ENCODE measurements at regions not wholly inside any gene's neighbourhood (a gene's known extent, or its start where the extent isn't known, plus 50 kb on each side); places are given as distances from the start of the nearest gene placed in this dataset.

- peaks cover 23% of the 10 kb centered on the region for H3K4me1 ChIP-seq (ENCODE audit: control insufficient read depth, insufficient read depth, low read length)
- no peaks in the 10 kb centered on the region for H3K36me3 ChIP-seq (ENCODE audit: control insufficient read depth, insufficient read depth, low read length)
- no peak overlapping the region for H3K4me3 ChIP-seq (ENCODE audit: low read depth, low read length)
- H3K9me3 ChIP-seq (ENCODE audit: control insufficient read depth, insufficient read depth, low read depth, low read length) = no peaks in the 10 kb centered on the region
- H3K27ac ChIP-seq (ENCODE audit: low read depth, low read length) = no peak overlapping the region
- peaks cover under 1% of the 10 kb centered on the region; the same call in 1 of the 2 replicates for H3K27me3 ChIP-seq (ENCODE audit: control insufficient read depth, insufficient read depth, low read length)
- H3K9ac ChIP-seq (ENCODE audit: low read length) = no peak overlapping the region
These were observed 75.8 kb upstream of the SOD3 start for GRCh38 chr4:24719615-24720014.

- peak overlapping the region; percentile 32; the same call in 1 of the 2 replicates for H3K4me3 ChIP-seq (ENCODE audit: low read depth, low read length)
- no peaks in the 10 kb centered on the region for H3K9me3 ChIP-seq (ENCODE audit: control insufficient read depth, insufficient read depth, low read depth, low read length)
- no peaks in the 10 kb centered on the region for H3K36me3 ChIP-seq (ENCODE audit: control insufficient read depth, insufficient read depth, low read length)
- H3K4me1 ChIP-seq (ENCODE audit: control insufficient read depth, insufficient read depth, low read length) = peaks cover 23% of the 10 kb centered on the region
- peak overlapping the region; percentile 12 for H3K9ac ChIP-seq (ENCODE audit: low read length)
- H3K27me3 ChIP-seq (ENCODE audit: control insufficient read depth, insufficient read depth, low read length) = peaks cover 8% of the 10 kb centered on the region; the same call in 1 of the 2 replicates
- H3K27ac ChIP-seq (ENCODE audit: low read depth, low read length) = 0 out of 2 replicates have a peak overlapping the region, but pooled peaks have one; percentile 29
These were observed 74.9 kb upstream of the SOD3 start for GRCh38 chr4:24720436-24720835.

- peaks cover 14% of the 10 kb centered on the region; the same call in 1 of the 2 replicates for H3K27me3 ChIP-seq (ENCODE audit: control insufficient read depth, insufficient read depth, low read length)
- 0 out of 2 replicates have a peak overlapping the region, but pooled peaks have one; percentile 29 for H3K27ac ChIP-seq (ENCODE audit: low read depth, low read length)
- peaks cover 23% of the 10 kb centered on the region for H3K4me1 ChIP-seq (ENCODE audit: control insufficient read depth, insufficient read depth, low read length)
- H3K4me3 ChIP-seq (ENCODE audit: low read depth, low read length) = peak overlapping the region; percentile 32
- no peaks in the 10 kb centered on the region for H3K9me3 ChIP-seq (ENCODE audit: control insufficient read depth, insufficient read depth, low read depth, low read length)
- H3K9ac ChIP-seq (ENCODE audit: low read length) = no peak overlapping the region
- no peaks in the 10 kb centered on the region for H3K36me3 ChIP-seq (ENCODE audit: control insufficient read depth, insufficient read depth, low read length)
These were observed 74.4 kb upstream of the SOD3 start for GRCh38 chr4:24720979-24721378.

GRCh38 chr4:24722026-24722568 is 73.3 kb upstream of the SOD3 start:
- Histone ChIP-seq H3K27ac (ENCODE audit: low read depth, low read length) (no peak overlapping the region), H3K36me3 (ENCODE audit: control insufficient read depth, insufficient read depth, low read length) (no peaks in the 10 kb centered on the region), H3K27me3 (ENCODE audit: control insufficient read depth, insufficient read depth, low read length) (peaks cover 24% of the 10 kb centered on the region; the same call in 1 of the 2 replicates), H3K4me3 (ENCODE audit: low read depth, low read length) (no peak overlapping the region), H3K4me1 (ENCODE audit: control insufficient read depth, insufficient read depth, low read length) (peaks cover 23% of the 10 kb centered on the region), H3K9me3 (ENCODE audit: control insufficient read depth, insufficient read depth, low read depth, low read length) (no peaks in the 10 kb centered on the region), H3K9ac (ENCODE audit: low read length) (no peak overlapping the region)

- Histone ChIP-seq H3K9ac (ENCODE audit: low read length) (no peak overlapping the region), H3K4me3 (ENCODE audit: low read depth, low read length) (no peak overlapping the region), H3K9me3 (ENCODE audit: control insufficient read depth, insufficient read depth, low read depth, low read length) (no peaks in the 10 kb centered on the region), H3K36me3 (ENCODE audit: control insufficient read depth, insufficient read depth, low read length) (no peaks in the 10 kb centered on the region), H3K27me3 (ENCODE audit: control insufficient read depth, insufficient read depth, low read length) (peaks cover 54% of the 10 kb centered on the region; the same call in 1 of the 2 replicates), H3K27ac (ENCODE audit: low read depth, low read length) (no peak overlapping the region), H3K4me1 (ENCODE audit: control insufficient read depth, insufficient read depth, low read length) (no peaks in the 10 kb centered on the region)
These were observed 67.8 kb upstream of the SOD3 start for GRCh38 chr4:24727390-24728224.

GRCh38 chr4:24729119-24729730 is 66.1 kb upstream of the SOD3 start:
- Histone ChIP-seq H3K36me3 (ENCODE audit: control insufficient read depth, insufficient read depth, low read length) (no peaks in the 10 kb centered on the region), H3K4me3 (ENCODE audit: low read depth, low read length) (no peak overlapping the region), H3K27ac (ENCODE audit: low read depth, low read length) (no peak overlapping the region), H3K9me3 (ENCODE audit: control insufficient read depth, insufficient read depth, low read depth, low read length) (no peaks in the 10 kb centered on the region), H3K4me1 (ENCODE audit: control insufficient read depth, insufficient read depth, low read length) (no peaks in the 10 kb centered on the region), H3K27me3 (ENCODE audit: control insufficient read depth, insufficient read depth, low read length) (peaks cover 54% of the 10 kb centered on the region; the same call in 1 of the 2 replicates), H3K9ac (ENCODE audit: low read length) (no peak overlapping the region)

GRCh38 chr4:24730256-24731001 is 64.9 kb upstream of the SOD3 start:
- Histone ChIP-seq H3K4me3 (ENCODE audit: low read depth, low read length) (no peak overlapping the region), H3K4me1 (ENCODE audit: control insufficient read depth, insufficient read depth, low read length) (no peaks in the 10 kb centered on the region), H3K27me3 (ENCODE audit: control insufficient read depth, insufficient read depth, low read length) (peaks cover 46% of the 10 kb centered on the region; the same call in 1 of the 2 replicates), H3K27ac (ENCODE audit: low read depth, low read length) (no peak overlapping the region), H3K9ac (ENCODE audit: low read length) (no peak overlapping the region), H3K9me3 (ENCODE audit: control insufficient read depth, insufficient read depth, low read depth, low read length) (no peaks in the 10 kb centered on the region), H3K36me3 (ENCODE audit: control insufficient read depth, insufficient read depth, low read length) (no peaks in the 10 kb centered on the region)

GRCh38 chr4:24731448-24731847 is 63.9 kb upstream of the SOD3 start:
- H3K4me3 ChIP-seq (ENCODE audit: low read depth, low read length) = no peak overlapping the region
- no peaks in the 10 kb centered on the region for H3K4me1 ChIP-seq (ENCODE audit: control insufficient read depth, insufficient read depth, low read length)
- H3K27me3 ChIP-seq (ENCODE audit: control insufficient read depth, insufficient read depth, low read length) = peaks cover 37% of the 10 kb centered on the region; the same call in 1 of the 2 replicates
- H3K36me3 ChIP-seq (ENCODE audit: control insufficient read depth, insufficient read depth, low read length) = no peaks in the 10 kb centered on the region
- H3K9me3 ChIP-seq (ENCODE audit: control insufficient read depth, insufficient read depth, low read depth, low read length) = no peaks in the 10 kb centered on the region
- H3K27ac ChIP-seq (ENCODE audit: low read depth, low read length) = no peak overlapping the region
- H3K9ac ChIP-seq (ENCODE audit: low read length) = no peak overlapping the region

GRCh38 chr4:24734511-24734910 is 60.9 kb upstream of the SOD3 start:
- peaks cover 17% of the 10 kb centered on the region for H3K9me3 ChIP-seq (ENCODE audit: control insufficient read depth, insufficient read depth, low read depth, low read length)
- no peak overlapping the region for H3K4me3 ChIP-seq (ENCODE audit: low read depth, low read length)
- H3K9ac ChIP-seq (ENCODE audit: low read length) = no peak overlapping the region
- H3K4me1 ChIP-seq (ENCODE audit: control insufficient read depth, insufficient read depth, low read length) = no peaks in the 10 kb centered on the region
- no peak overlapping the region for H3K27ac ChIP-seq (ENCODE audit: low read depth, low read length)
- H3K27me3 ChIP-seq (ENCODE audit: control insufficient read depth, insufficient read depth, low read length) = peaks cover 10% of the 10 kb centered on the region; the same call in 1 of the 2 replicates
- no peaks in the 10 kb centered on the region for H3K36me3 ChIP-seq (ENCODE audit: control insufficient read depth, insufficient read depth, low read length)

- Histone ChIP-seq H3K4me1 (ENCODE audit: control insufficient read depth, insufficient read depth, low read length) (no peaks in the 10 kb centered on the region), H3K4me3 (ENCODE audit: low read depth, low read length) (no peak overlapping the region), H3K27ac (ENCODE audit: low read depth, low read length) (no peak overlapping the region), H3K9ac (ENCODE audit: low read length) (no peak overlapping the region), H3K36me3 (ENCODE audit: control insufficient read depth, insufficient read depth, low read length) (no peaks in the 10 kb centered on the region), H3K9me3 (ENCODE audit: control insufficient read depth, insufficient read depth, low read depth, low read length) (peaks cover 17% of the 10 kb centered on the region), H3K27me3 (ENCODE audit: control insufficient read depth, insufficient read depth, low read length) (no peaks in the 10 kb centered on the region; the same call in 1 of the 2 replicates)
These were observed 59.3 kb upstream of the SOD3 start for GRCh38 chr4:24736066-24736465.
